ENCODE measurements at regions not wholly inside any gene's neighbourhood (a gene's known extent, or its start where the extent isn't known, plus 50 kb on each side); places are given as distances from the start of the nearest gene placed in this dataset.
"Not testable (repeated sequence)": the region's sequence is repeated elsewhere in the genome, so short reads cannot be mapped to it uniquely, and the experiment has no call there.

GRCh38 chr14:105581551-105582341, 55.4 kb downstream of the TMEM121 start:
- no peak for TF ChIP-seq CTCF (IDR thresholded peaks at IDR 0.05)
- Mint-ChIP-seq H3K4me3 (ENCODE audit: unreplicated experiment) (no peak overlapping the region), H3K36me3 (ENCODE audit: low read depth) (no peaks in the 10 kb centered on the region), H3K9me3 (ENCODE audit: low read depth) (peaks cover 3% of the 10 kb centered on the region), H3K27me3 (ENCODE audit: low read depth) (no peaks in the 10 kb centered on the region), H3K27ac (ENCODE audit: unreplicated experiment) (no peak overlapping the region), H3K4me1 (ENCODE audit: low read depth) (no peaks in the 10 kb centered on the region)
- peak; percentile 72 for DNase-seq (ENCODE audit: low spot score)

- H3K4me3 Mint-ChIP-seq (ENCODE audit: unreplicated experiment): no peak overlapping the region
- peak; percentile 92 for DNase-seq (ENCODE audit: low spot score)
- H3K27me3 Mint-ChIP-seq (ENCODE audit: low read depth): no peaks in the 10 kb centered on the region
- no peaks in the 10 kb centered on the region for H3K36me3 Mint-ChIP-seq (ENCODE audit: low read depth)
- no peak overlapping the region for H3K27ac Mint-ChIP-seq (ENCODE audit: unreplicated experiment)
- H3K9me3 Mint-ChIP-seq (ENCODE audit: low read depth): peaks cover 3% of the 10 kb centered on the region
- H3K4me1 Mint-ChIP-seq (ENCODE audit: low read depth): no peaks in the 10 kb centered on the region
- TF ChIP-seq CTCF (IDR thresholded peaks at IDR 0.05): no peak
Measured at GRCh38 chr14:105582639-105583038, 56.3 kb downstream of the TMEM121 start.

- not testable (repeated sequence) for H3K27ac Mint-ChIP-seq (ENCODE audit: unreplicated experiment); DNase-seq (ENCODE audit: low spot score); H3K9me3 Mint-ChIP-seq (ENCODE audit: low read depth); H3K4me3 Mint-ChIP-seq (ENCODE audit: unreplicated experiment); H3K4me1 Mint-ChIP-seq (ENCODE audit: low read depth); H3K36me3 Mint-ChIP-seq (ENCODE audit: low read depth); H3K27me3 Mint-ChIP-seq (ENCODE audit: low read depth)
Measured at GRCh38 chr14:105583914-105584313, 57.5 kb downstream of the TMEM121 start.

- H3K27ac Mint-ChIP-seq (ENCODE audit: unreplicated experiment); H3K9me3 Mint-ChIP-seq (ENCODE audit: low read depth); H3K27me3 Mint-ChIP-seq (ENCODE audit: low read depth); H3K4me3 Mint-ChIP-seq (ENCODE audit: unreplicated experiment); H3K4me1 Mint-ChIP-seq (ENCODE audit: low read depth); DNase-seq (ENCODE audit: low spot score); H3K36me3 Mint-ChIP-seq (ENCODE audit: low read depth): not testable (repeated sequence)
Measured at GRCh38 chr14:105585290-105585689, 58.9 kb downstream of the TMEM121 start.

- not testable (repeated sequence) for H3K4me3 Mint-ChIP-seq (ENCODE audit: unreplicated experiment); H3K27ac Mint-ChIP-seq (ENCODE audit: unreplicated experiment); H3K36me3 Mint-ChIP-seq (ENCODE audit: low read depth); H3K9me3 Mint-ChIP-seq (ENCODE audit: low read depth); DNase-seq (ENCODE audit: low spot score); H3K4me1 Mint-ChIP-seq (ENCODE audit: low read depth); H3K27me3 Mint-ChIP-seq (ENCODE audit: low read depth)
Measured at GRCh38 chr14:105585722-105586121, 59.3 kb downstream of the TMEM121 start.

GRCh38 chr14:105586144-105586872, 59.9 kb downstream of the TMEM121 start:
- not testable (repeated sequence) for H3K4me3 Mint-ChIP-seq (ENCODE audit: unreplicated experiment); H3K36me3 Mint-ChIP-seq (ENCODE audit: low read depth); H3K9me3 Mint-ChIP-seq (ENCODE audit: low read depth); H3K27ac Mint-ChIP-seq (ENCODE audit: unreplicated experiment); DNase-seq (ENCODE audit: low spot score); H3K27me3 Mint-ChIP-seq (ENCODE audit: low read depth); H3K4me1 Mint-ChIP-seq (ENCODE audit: low read depth)

- H3K9me3 Mint-ChIP-seq (ENCODE audit: low read depth); H3K4me3 Mint-ChIP-seq (ENCODE audit: unreplicated experiment); DNase-seq (ENCODE audit: low spot score); H3K4me1 Mint-ChIP-seq (ENCODE audit: low read depth); H3K27ac Mint-ChIP-seq (ENCODE audit: unreplicated experiment); H3K27me3 Mint-ChIP-seq (ENCODE audit: low read depth); H3K36me3 Mint-ChIP-seq (ENCODE audit: low read depth): not testable (repeated sequence)
Measured at GRCh38 chr14:105587034-105587433, 60.7 kb downstream of the TMEM121 start.

GRCh38 chr14:105587482-105588235, 61.3 kb downstream of the TMEM121 start:
- H3K36me3 Mint-ChIP-seq (ENCODE audit: low read depth); H3K4me3 Mint-ChIP-seq (ENCODE audit: unreplicated experiment); H3K4me1 Mint-ChIP-seq (ENCODE audit: low read depth); H3K9me3 Mint-ChIP-seq (ENCODE audit: low read depth); H3K27ac Mint-ChIP-seq (ENCODE audit: unreplicated experiment); H3K27me3 Mint-ChIP-seq (ENCODE audit: low read depth): not testable (repeated sequence)
- DNase-seq (ENCODE audit: low spot score): peak; percentile 77

All from chondrocyte (in vitro differentiated cells).